ENCODE measurements at regions not wholly inside any gene's neighbourhood (a gene's known extent, or its start where the extent isn't known, plus 50 kb on each side); places are given as distances from the start of the nearest gene placed in this dataset.

DNA sequence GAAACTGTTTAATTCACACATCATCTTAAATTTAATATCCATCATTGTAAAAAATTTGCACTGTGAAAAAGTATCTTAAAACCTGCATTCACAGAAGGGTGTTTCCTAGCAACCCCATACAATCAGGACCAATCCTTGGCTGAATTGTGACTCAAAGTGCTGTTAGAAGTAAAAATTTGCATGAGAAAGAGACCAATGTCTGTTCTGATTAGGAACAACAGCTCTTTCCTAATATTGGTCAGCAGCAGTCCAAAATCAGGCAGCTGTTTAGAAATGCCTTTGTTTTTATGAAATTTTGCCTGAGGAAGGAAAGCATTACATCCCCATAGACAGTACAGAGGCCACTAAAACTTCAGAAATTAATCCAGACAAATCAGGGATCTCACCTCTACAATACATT, 987.0 kb downstream of the HACE1 start:
- no TSS peak for BruUV-seq (replicated peaks)
- H3K36me3 ChIP-seq (ENCODE audit: control insufficient read depth in 2 of 2, insufficient read depth in 2 of 2, low read length in 1 of 2) = no peaks in the 10 kb centered on the region
- POLR2A ChIA-PET = no interaction called here
- FAIRE-seq = no peak
- H2AFZ ChIP-seq (ENCODE audit: control insufficient read depth, low read depth, low read length) = no peak overlapping the region
- in situ Hi-C loops (cut with MboI) = no loop called here
- RAD21 ChIA-PET (ENCODE audit: unreplicated experiment) = no interaction called here
- SMC1A ChIA-PET (ENCODE audit: uncharacterized antibody, unreplicated experiment) = interaction anchor here (1.0 kb wide), 1 partner anchor 44 kb away, joined by 3 read pairs; no protein-coding TSS in a partner anchor
- CTCF ChIA-PET = no interaction called here
- intact Hi-C loops (cut with micrococcal nuclease; ENCODE audit: unreplicated experiment) = no loop called here
- DNase-seq (ENCODE audit: low read depth, low spot score) = no peak
- H3K4me1 ChIP-seq (ENCODE audit: control insufficient read depth, insufficient read depth, low read length) = no peaks in the 10 kb centered on the region
- no peaks in the 10 kb centered on the region for H3K79me2 ChIP-seq (ENCODE audit: control insufficient read depth, insufficient read depth, low read length)
- H3K27me3 ChIP-seq (replicated peaks in 1 of 2; ENCODE audit: control insufficient read depth in 2 of 2, insufficient read depth in 2 of 2, low read length in 1 of 2) = no peaks in the 10 kb centered on the region
- H4K20me1 ChIP-seq (ENCODE audit: control insufficient read depth, insufficient read depth) = no peaks in the 10 kb centered on the region
- TF ChIP-seq, protein P1, sequence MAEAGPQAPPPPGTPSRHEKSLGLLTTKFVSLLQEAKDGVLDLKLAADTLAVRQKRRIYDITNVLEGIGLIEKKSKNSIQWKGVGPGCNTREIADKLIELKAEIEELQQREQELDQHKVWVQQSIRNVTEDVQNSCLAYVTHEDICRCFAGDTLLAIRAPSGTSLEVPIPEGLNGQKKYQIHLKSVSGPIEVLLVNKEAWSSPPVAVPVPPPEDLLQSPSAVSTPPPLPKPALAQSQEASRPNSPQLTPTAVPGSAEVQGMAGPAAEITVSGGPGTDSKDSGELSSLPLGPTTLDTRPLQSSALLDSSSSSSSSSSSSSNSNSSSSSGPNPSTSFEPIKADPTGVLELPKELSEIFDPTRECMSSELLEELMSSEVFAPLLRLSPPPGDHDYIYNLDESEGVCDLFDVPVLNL (IDR thresholded peaks at IDR 0.05; ENCODE audit: low read depth, low read length) = no peak
- TF ChIP-seq ATF3 (IDR thresholded peaks at IDR 0.05; ENCODE audit: borderline replicate concordance, extremely low read depth, low read depth, low read length) (no peak), NR2F1 (conservative IDR thresholded peaks at IDR 0.05) (no peak), MYB (IDR thresholded peaks at IDR 0.05; ENCODE audit: borderline replicate concordance, low read depth, low read length) (no peak)
- TF ChIP-seq, protein P2, sequence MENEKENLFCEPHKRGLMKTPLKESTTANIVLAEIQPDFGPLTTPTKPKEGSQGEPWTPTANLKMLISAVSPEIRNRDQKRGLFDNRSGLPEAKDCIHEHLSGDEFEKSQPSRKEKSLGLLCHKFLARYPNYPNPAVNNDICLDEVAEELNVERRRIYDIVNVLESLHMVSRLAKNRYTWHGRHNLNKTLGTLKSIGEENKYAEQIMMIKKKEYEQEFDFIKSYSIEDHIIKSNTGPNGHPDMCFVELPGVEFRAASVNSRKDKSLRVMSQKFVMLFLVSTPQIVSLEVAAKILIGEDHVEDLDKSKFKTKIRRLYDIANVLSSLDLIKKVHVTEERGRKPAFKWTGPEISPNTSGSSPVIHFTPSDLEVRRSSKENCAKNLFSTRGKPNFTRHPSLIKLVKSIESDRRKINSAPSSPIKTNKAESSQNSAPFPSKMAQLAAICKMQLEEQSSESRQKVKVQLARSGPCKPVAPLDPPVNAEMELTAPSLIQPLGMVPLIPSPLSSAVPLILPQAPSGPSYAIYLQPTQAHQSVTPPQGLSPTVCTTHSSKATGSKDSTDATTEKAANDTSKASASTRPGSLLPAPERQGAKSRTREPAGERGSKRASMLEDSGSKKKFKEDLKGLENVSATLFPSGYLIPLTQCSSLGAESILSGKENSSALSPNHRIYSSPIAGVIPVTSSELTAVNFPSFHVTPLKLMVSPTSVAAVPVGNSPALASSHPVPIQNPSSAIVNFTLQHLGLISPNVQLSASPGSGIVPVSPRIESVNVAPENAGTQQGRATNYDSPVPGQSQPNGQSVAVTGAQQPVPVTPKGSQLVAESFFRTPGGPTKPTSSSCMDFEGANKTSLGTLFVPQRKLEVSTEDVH (IDR thresholded peaks at IDR 0.05; ENCODE audit: low read depth, partially characterized antibody) = no peak
- no peak overlapping the region for H3K9ac ChIP-seq (ENCODE audit: control insufficient read depth, insufficient read depth, low read length)
- no peaks in the 10 kb centered on the region for H3K9me3 ChIP-seq (replicated peaks; ENCODE audit: control insufficient read depth, insufficient read depth, low read length)
- H3K27ac ChIP-seq (ENCODE audit: control insufficient read depth, insufficient read depth) = no peak overlapping the region
- no peak overlapping the region for H3K4me3 ChIP-seq
- ATAC-seq = no peak
- H3K4me2 ChIP-seq (ENCODE audit: control insufficient read depth, insufficient read depth) = no peak overlapping the region
